ENCODE measurements at regions not wholly inside any gene's neighbourhood (a gene's known extent, or its start where the extent isn't known, plus 50 kb on each side); places are given as distances from the start of the nearest gene placed in this dataset.

GRCh38 chr5:152337484-152337883, 67.6 kb downstream of the NMUR2 start:
- DNase-seq: no peak

- no peak for DNase-seq
Measured at GRCh38 chr5:152335461-152335860, 69.6 kb downstream of the NMUR2 start.

DNA sequence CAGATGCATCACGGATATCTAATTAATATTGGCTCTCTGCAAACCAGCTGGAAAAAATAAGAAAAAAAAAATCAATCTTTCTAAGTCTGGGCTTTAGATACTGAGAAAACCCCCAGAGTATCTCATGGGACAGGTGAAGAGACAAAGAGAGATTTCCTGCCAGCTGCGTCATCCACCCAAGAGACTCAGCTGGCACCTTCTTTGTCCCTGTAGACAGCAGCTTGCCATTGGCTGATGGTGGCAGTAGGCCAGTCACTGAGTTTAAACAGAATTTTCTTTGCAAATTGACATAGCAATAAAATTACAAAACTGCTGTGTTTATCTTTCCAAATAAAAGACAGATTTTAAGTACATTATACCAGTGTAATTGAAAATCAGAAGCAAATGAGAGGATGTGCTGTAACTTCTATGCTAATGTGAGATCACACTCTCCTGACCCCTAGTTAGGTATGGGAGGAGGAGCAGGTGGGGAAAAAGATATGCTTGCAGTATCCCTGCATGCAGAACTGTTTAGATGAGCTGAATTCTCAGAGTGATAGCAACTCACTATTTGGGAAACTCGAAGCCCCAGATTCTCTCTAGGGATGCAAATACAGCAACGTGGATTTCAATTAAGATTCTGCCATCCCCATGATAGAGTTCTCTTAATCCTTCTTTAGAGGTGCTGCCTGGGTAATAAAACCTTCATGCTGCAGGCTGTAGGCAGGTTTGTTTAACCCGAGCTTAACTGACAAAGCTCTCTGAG, 72.2 kb downstream of the NMUR2 start:
- DNase-seq: no peak

DNA sequence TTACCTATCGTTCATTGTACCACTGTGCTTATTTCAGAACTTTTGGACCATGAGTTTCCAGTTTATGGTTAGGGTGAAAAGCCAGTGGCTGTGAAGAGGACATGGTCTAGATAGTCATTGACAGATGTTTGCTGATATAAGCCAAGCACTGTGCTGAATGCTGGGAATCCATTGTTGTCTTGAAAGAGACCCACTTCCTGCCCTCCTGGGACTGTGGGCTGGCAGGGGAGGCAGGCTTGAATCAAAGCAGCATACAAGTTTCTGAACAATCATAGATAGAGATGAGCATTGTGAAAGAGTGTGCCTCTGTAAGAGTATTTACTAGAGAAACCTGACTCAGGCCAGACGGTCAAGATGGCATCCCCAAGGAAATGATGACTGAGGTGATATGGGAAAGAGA, 73.4 kb downstream of the NMUR2 start:
- no peak for DNase-seq

GRCh38 chr5:152331006-152331405, 74.1 kb downstream of the NMUR2 start:
- DNase-seq: no peak

DNA sequence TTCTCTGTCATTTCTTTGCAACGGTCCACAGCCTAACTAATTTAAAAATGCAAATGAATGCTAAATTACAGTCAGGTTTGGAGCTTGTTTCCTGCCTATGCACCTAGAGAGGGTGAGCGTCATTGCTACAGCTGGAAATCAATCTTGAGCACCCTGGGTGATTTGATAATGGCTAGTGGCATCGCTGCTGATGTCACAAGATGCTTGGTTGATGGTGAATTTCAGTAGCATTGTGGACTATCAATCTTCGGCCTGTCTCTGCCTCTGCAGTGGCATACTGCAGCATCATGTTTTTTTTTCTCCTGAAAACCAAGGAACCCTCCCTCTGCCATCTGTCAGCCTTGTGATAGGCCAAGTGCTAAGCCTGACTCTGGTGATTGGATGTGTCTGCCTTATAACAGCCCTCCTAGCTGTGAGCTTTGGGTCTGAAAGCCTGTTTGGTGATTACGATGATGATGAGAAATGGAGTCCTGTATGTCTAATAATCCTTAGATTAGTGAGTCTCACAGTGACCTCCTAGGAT, 75.3 kb downstream of the NMUR2 start:
- DNase-seq: no peak

- DNase-seq: no peak
Measured at GRCh38 chr5:152329207-152329606, 75.9 kb downstream of the NMUR2 start.

DNA sequence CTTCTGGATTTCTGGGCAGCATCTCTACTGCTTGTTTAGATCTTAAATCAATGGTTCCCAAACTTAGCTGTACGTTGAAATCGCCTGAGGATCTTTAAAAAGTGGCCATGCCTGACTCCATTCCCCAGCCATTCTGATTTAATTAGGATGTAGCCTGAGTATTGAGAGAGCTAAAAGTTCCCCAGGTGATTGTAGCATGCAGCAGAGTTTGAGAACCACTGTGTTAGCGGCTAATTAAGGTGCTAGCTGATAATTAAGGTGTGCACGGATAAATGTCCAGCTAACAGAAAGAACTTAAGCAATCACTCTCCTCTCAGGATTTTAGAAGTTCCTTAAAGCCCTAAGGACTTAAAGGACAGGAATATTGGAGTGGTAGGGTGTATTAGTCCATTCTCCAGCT, 89.1 kb downstream of the NMUR2 start:
- DNase-seq: no peak

DNA sequence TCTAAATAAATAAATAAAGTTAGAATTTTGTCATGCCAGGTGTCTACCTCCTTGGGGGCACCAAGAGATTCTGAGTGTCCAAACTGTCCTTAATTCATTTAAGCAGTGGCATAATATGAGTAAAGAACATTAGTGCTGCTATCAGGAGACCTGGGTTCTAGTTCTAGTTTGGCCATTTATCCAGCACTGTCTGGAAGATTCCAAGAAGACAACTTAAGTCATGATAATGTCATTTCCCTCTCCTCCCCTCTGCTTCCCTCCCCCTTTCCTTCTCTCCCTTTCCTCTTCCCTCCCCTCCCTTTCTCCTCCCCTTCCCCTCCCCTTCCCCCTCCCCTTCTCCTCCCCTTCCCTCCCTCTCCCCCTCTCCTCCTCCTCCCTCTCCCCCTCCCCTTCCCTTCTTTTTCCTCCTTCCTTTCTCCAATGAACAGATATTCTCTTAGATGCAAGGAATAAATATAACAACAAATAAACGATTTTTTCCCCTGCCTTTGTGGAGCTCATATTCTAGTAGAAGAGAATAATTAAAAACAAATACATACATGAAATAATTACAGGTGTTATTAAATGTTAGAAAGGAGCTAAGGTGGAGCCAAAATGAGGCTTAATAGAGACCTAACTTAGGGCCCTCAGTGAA, 90.8 kb downstream of the NMUR2 start:
- DNase-seq: no peak

GRCh38 chr5:152309926-152310450, 95.1 kb downstream of the NMUR2 start:
- no peak for DNase-seq

DNA sequence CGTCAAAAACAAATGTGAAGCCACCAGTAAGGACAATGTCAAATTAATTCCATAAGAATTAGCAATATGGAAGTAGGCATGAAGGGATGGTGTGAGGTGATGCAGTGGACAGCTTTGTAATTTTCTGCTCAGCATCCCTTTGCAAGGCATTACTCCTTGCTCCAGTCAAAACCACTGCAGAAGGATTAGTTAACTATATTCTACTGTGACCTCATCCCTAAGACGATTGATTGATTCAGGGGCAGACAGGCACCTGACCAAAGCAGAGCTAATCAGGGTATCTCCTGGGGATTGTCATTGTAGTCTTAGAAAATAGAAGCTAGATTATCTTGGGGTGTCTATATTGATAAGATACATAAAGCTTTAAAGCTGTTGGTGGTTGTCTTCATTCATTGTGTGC, 98.7 kb downstream of the NMUR2 start:
- no peak for DNase-seq

- no peak for DNase-seq
Measured at GRCh38 chr5:152305525-152305924, 99.6 kb downstream of the NMUR2 start.

GRCh38 chr5:152303841-152304240, 101.2 kb downstream of the NMUR2 start:
- no peak for DNase-seq

- DNase-seq: no peak
Measured at GRCh38 chr5:152297866-152298265, 107.2 kb downstream of the NMUR2 start.

DNA sequence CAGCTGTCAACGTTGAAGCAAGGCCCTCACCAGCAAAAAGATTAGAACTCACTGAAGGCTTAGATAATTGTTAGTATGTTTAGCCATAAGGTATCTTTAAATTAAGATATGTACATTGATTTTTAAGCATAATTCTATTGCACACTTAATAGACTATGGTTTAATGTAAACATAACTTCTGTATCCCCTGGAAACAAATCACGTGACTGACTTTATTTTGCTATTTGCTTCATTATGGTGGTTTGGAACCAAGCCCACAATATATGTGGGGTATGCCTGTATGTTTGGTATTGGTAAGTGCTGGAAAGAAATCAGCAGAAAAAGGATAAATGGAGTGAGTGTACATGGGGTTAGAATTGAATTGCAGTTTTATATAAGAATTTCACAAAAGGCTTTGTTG, 111.9 kb downstream of the NMUR2 start:
- DNase-seq: no peak

DNA sequence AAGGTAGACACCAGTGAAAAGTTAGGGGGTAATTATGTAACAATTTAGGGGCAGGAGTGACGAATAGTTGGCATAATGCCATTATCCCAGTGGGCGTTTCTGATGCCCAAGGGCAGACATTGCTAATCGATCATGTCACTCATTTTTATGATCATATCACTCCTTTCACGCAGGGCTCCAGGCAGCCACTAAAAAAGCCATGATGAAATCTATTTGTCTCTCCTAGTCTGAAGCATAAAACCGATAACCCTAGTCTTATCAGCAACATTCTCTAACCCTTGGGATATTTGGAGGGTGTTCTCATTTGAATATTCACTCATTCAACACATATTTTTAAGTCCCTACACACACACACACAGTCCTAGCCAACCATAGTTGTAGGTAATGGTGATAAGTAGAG, 114.9 kb downstream of the NMUR2 start:
- DNase-seq: no peak

DNA sequence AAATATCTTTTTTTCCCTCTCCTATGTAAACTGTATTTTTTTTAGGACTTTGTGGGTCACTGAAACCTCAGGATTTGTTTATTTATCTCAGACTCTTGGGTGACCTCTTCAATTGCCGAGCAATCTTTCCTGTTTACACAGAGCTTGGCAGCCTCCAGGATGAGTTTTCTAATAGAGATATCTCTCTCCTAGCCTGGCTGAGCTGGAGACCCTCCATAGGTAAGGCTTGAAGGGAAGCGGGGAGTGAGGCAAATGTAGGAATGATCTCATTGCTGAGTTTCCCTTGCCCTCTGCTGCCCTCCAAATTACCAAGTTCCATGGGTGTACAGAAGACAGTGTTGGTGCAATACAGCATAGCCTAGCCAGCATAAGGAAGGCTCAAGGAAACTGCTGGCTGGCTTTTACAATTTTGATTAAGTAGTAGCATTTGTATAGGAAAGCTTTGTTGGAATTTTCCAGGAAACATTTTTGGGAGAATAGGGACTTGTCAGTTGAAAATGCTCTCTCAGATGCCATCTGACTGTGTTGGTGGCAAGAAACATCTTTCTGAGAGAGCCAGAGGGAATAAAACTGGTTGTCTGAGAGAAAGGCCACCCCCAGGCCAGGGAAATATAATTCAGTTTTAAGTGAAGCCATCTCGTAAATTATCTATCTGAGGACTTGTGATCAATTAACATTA, 116.0 kb downstream of the NMUR2 start:
- no peak for DNase-seq

DNA sequence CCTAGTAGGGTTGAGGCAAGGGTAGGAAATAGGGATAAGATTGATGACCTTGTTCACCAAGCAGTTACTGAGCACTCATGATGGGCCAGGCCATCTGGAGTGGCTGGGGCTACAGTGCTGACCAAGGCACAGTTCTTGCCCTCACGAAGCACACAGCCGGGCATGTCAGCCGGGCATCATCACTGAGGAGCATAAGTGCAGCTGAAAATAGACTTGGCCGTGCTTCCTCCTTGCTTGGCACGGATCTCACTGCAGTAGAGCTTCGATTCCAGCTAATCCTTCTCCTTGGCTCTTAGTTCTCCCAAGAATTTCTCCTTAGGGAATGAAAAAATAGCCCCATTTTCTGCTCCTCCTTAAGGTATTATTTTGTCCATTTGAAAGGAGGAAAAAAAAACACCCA, 116.6 kb downstream of the NMUR2 start:
- no peak for DNase-seq

DNA sequence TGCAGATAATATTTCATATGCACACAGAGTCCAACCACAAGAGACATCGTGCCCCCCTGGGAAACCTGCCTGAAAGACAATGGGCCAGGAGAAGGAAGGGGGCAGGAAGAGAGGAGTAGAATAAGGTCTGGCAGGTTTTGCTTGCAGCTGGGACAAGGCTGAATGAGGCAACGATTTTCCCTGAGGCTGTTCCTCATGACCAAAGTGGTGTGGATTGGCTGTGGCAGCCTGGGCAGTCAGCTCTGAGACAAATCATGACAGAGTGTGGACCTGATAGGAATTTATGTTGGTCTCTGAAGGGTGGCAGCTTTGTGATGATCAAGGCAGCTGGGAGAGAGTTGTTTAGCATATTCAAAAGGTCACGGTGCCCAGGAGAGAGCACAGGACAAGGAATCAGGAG, 119.3 kb downstream of the NMUR2 start:
- no peak for DNase-seq

- DNase-seq: no peak
Measured at GRCh38 chr5:152282331-152282730, 122.7 kb downstream of the NMUR2 start.

GRCh38 chr5:152277936-152278335, 127.1 kb downstream of the NMUR2 start:
- DNase-seq: no peak

- no peak for DNase-seq
Measured at GRCh38 chr5:152274224-152274623, 130.9 kb downstream of the NMUR2 start.

GRCh38 chr5:152271420-152271819, 133.7 kb downstream of the NMUR2 start:
- DNase-seq: no peak

DNA sequence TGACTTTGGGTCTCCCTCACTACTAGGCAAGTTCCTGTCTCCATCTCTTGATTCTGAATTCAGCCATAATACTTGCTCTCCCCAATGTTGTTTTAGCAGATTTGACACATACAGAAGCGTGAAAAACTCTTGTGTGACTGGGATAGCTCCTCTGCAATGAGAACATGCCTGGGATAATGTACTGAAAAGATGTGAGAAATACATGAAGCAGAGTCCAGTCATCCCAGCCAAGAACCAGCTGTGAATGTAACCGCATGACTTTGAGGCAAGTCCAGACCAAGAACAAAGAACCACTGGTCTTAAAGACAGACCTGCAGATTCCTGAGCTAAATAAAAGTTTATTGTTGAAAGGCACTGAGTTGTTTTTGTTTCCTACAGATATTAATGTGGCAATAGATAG, 135.0 kb downstream of the NMUR2 start:
- no peak for DNase-seq
